GM23338 (cell line): ENCODE measurements at regions not wholly inside any gene's neighbourhood (a gene's known extent, or its start where the extent isn't known, plus 50 kb on each side); places are given as distances from the start of the nearest gene placed in this dataset.

Experiments used
- ATAC-seq: fragments of 200-7000 bp; cut with Tn5 transposase; 3 replicates; pipeline ENCODE4 v1.9.1; 2020
- DNase-seq: peaks from one replicate; pipeline ENCODE4 v3.0.0-alpha.2; 2015; ENCODE audit warnings: low spot score
- H2AFZ ChIP-seq: fragments of 200-600 bp; sonication (generic); 2 replicates; pipeline ENCODE4 v1.8.0; 2016; ENCODE audit warnings: antibody characterized with exemption, mild to moderate bottlenecking, moderate library complexity
- H3F3A ChIP-seq: fragments of 200-600 bp; sonication (generic); replicated peaks from 2 replicates; pipeline ENCODE4 v1.8.0; 2017; ENCODE audit warnings: antibody characterized with exemption, mixed run types, low read depth
- H3K27ac ChIP-seq: fragments of 200-600 bp; sonication (generic); 2 replicates; pipeline ENCODE4 v1.6.1; 2016; ENCODE audit warnings: low read depth
- H3K27me3 ChIP-seq: fragments of 200-600 bp; sonication (generic); 2 replicates; pipeline ENCODE4 v1.8.0; 2016; ENCODE audit warnings: mild to moderate bottlenecking, mixed run types, moderate library complexity; ENCODE audit not compliant: insufficient read depth
- H3K36me3 ChIP-seq: fragments of 200-600 bp; sonication (generic); 2 replicates; pipeline ENCODE4 v1.8.0; 2016; ENCODE audit warnings: mild to moderate bottlenecking; ENCODE audit not compliant: insufficient read depth
- H3K4me1 ChIP-seq: fragments of 200-600 bp; sonication (generic); 2 replicates; pipeline ENCODE4 v1.8.0; 2016; ENCODE audit warnings: mild to moderate bottlenecking, moderate library complexity; ENCODE audit not compliant: insufficient read depth
- H3K4me2 ChIP-seq: fragments of 200-600 bp; sonication (generic); 2 replicates; pipeline ENCODE4 v1.7.1; 2017; ENCODE audit warnings: mixed run types
- H3K4me3 ChIP-seq: fragments of 200-600 bp; sonication (generic); 2 replicates; pipeline ENCODE4 v1.6.1; 2016; ENCODE audit warnings: mixed run types
- H3K79me2 ChIP-seq: fragments of 200-600 bp; sonication (generic); replicated peaks from 2 replicates; pipeline ENCODE4 v1.8.0; 2017; ENCODE audit warnings: mild to moderate bottlenecking; ENCODE audit not compliant: insufficient read depth
- H3K9me2 ChIP-seq: fragments of 200-600 bp; sonication (generic); 2 replicates; pipeline ENCODE4 v1.8.0; 2017; ENCODE audit not compliant: insufficient read depth
- H4K20me1 ChIP-seq: fragments of 200-600 bp; sonication (generic); replicated peaks from 2 replicates; pipeline ENCODE4 v1.8.0; 2017; ENCODE audit warnings: mild to moderate bottlenecking; ENCODE audit not compliant: insufficient read depth
- H3K27ac Mint-ChIP-seq: 2 replicates; pipeline ENCODE4 v1.8.0; 2020; ENCODE audit warnings: inconsistent platforms, mild to moderate bottlenecking, moderate library complexity, mixed read lengths
- H3K27me3 Mint-ChIP-seq: 3 replicates; pipeline ENCODE4 v1.8.0; 2022; ENCODE audit warnings: low read depth, mild to moderate bottlenecking, moderate library complexity, mixed read lengths, inconsistent platforms; ENCODE audit not compliant: insufficient read depth, poor library complexity
- H3K36me3 Mint-ChIP-seq: 3 replicates; pipeline ENCODE4 v1.8.0; 2021; ENCODE audit warnings: low read depth, mild to moderate bottlenecking, inconsistent platforms, moderate library complexity, mixed read lengths
- H3K4me1 Mint-ChIP-seq: 3 replicates; pipeline ENCODE4 v1.8.0; 2020; ENCODE audit warnings: mild to moderate bottlenecking, inconsistent platforms, mixed read lengths
- H3K4me3 Mint-ChIP-seq: 3 replicates; pipeline ENCODE4 v1.8.0; 2021; ENCODE audit warnings: moderate library complexity, mild to moderate bottlenecking, inconsistent platforms, mixed read lengths
- H3K9me3 Mint-ChIP-seq: 3 replicates; pipeline ENCODE4 v1.8.0; 2020; ENCODE audit warnings: moderate library complexity, mild to moderate bottlenecking, inconsistent platforms, mixed read lengths
- CREB1 ChIP-seq: fragments of 250-450 bp; sonication (Bioruptor Pico); IDR thresholded peaks from 2 replicates; pipeline ENCODE4 v1.5.0; 2020; ENCODE audit warnings: low read depth, mild to moderate bottlenecking, moderate library complexity
- CTCF ChIP-seq, 2 experiments: fragments of 200-600 bp in 1 of 2; sonication (generic) in 1 of 2; conservative IDR thresholded peaks; 2 replicates each; pipeline versions ENCODE4 v1.5.1 to v1.6.1; 2016 to 2017; ENCODE audit warnings: antibody characterized with exemption in 2 of 2, low read depth in 2 of 2, mild to moderate bottlenecking in 2 of 2, moderate library complexity in 1 of 2
- EZH2 ChIP-seq: fragments of 200-600 bp; sonication (generic); IDR thresholded peaks from one replicate; pipeline ENCODE4 v1.8.0; 2017; ENCODE audit warnings: antibody characterized with exemption, mild to moderate bottlenecking, low read depth; ENCODE audit not compliant: unreplicated experiment
- EZH2phosphoT487 ChIP-seq: fragments of 200-600 bp; sonication (generic); IDR thresholded peaks from one replicate; pipeline ENCODE4 v1.8.1; 2018; ENCODE audit warnings: antibody characterized with exemption; ENCODE audit not compliant: unreplicated experiment
- JUNB ChIP-seq: IDR thresholded peaks from one replicate; pipeline ENCODE4 v1.6.1; 2016; ENCODE audit warnings: antibody characterized with exemption; ENCODE audit not compliant: unreplicated experiment
- NANOG ChIP-seq: IDR thresholded peaks from 2 replicates; pipeline ENCODE4 v1.6.1; 2016; ENCODE audit warnings: antibody characterized with exemption, borderline replicate concordance
- POLR2AphosphoS5 ChIP-seq: IDR thresholded peaks from 2 replicates; pipeline ENCODE4 v1.6.1; 2016; ENCODE audit warnings: antibody characterized with exemption, low read depth
- REST ChIP-seq: IDR thresholded peaks from one replicate; pipeline ENCODE4 v1.6.1; 2018; ENCODE audit warnings: antibody characterized with exemption; ENCODE audit not compliant: unreplicated experiment
- STAT1 ChIP-seq: IDR thresholded peaks from one replicate; pipeline ENCODE4 v1.6.1; 2016; ENCODE audit warnings: antibody characterized with exemption; ENCODE audit not compliant: unreplicated experiment
- ZNF114 ChIP-seq: fragments of 250-450 bp; sonication (Bioruptor Pico); IDR thresholded peaks from 2 replicates; pipeline ENCODE4 v1.5.0; 2020; ENCODE audit warnings: mild to moderate bottlenecking, moderate library complexity
- ZNF331 ChIP-seq: fragments of 250-450 bp; sonication (Bioruptor Pico); IDR thresholded peaks from 2 replicates; pipeline ENCODE4 v1.5.0; 2020; ENCODE audit warnings: low read depth, mild to moderate bottlenecking, moderate library complexity
- ZNF462 ChIP-seq: fragments of 250-450 bp; sonication (Bioruptor Pico); IDR thresholded peaks from 2 replicates; pipeline ENCODE4 v1.5.0; 2020; ENCODE audit warnings: mild to moderate bottlenecking, moderate library complexity
- TF ChIP-seq, protein P1 (sequence below): IDR thresholded peaks from 2 replicates; pipeline ENCODE4 v1.6.1; 2016; ENCODE audit warnings: antibody characterized with exemption

- no peak overlapping the region for H2AFZ ChIP-seq
- no peak for DNase-seq
- no peaks in the 10 kb centered on the region for H3K79me2 ChIP-seq
- H3K4me1 ChIP-seq: no peaks in the 10 kb centered on the region
- H3K27ac Mint-ChIP-seq: no peak overlapping the region
- H3K9me3 Mint-ChIP-seq: no peaks in the 10 kb centered on the region
- 0 out of 2 replicates have a peak, but pooled peaks cover 4% of the 10 kb centered on the region for H3K9me2 ChIP-seq
- H4K20me1 ChIP-seq: no peaks in the 10 kb centered on the region
- H3K36me3 ChIP-seq: no peaks in the 10 kb centered on the region
- H3K4me3 ChIP-seq: no peak overlapping the region
- H3K4me1 Mint-ChIP-seq: no peaks in the 10 kb centered on the region
- no peak for ATAC-seq
- no peaks in the 10 kb centered on the region for H3K36me3 Mint-ChIP-seq
- H3K27me3 Mint-ChIP-seq: peaks cover 2% of the 10 kb centered on the region
- no peak overlapping the region for H3K27ac ChIP-seq
- H3K4me2 ChIP-seq: no peak overlapping the region
- no peaks in the 10 kb centered on the region for H3F3A ChIP-seq
- H3K4me3 Mint-ChIP-seq: no peak overlapping the region
- no peaks in the 10 kb centered on the region for H3K27me3 ChIP-seq
- TF ChIP-seq EZH2phosphoT487 (no peak), CTCF (conservative IDR thresholded peaks at IDR 0.05; ENCODE audit: low read depth in 2 of 2) (no peak), CREB1 (CRISPR knock-in tag) (no peak), JUNB (no peak), NANOG (no peak), ZNF462 (no peak), REST (no peak), POLR2AphosphoS5 (no peak), ZNF114 (no peak), EZH2 (no peak), ZNF331 (CRISPR knock-in tag) (no peak), STAT1 (no peak)
- TF ChIP-seq, protein P1, sequence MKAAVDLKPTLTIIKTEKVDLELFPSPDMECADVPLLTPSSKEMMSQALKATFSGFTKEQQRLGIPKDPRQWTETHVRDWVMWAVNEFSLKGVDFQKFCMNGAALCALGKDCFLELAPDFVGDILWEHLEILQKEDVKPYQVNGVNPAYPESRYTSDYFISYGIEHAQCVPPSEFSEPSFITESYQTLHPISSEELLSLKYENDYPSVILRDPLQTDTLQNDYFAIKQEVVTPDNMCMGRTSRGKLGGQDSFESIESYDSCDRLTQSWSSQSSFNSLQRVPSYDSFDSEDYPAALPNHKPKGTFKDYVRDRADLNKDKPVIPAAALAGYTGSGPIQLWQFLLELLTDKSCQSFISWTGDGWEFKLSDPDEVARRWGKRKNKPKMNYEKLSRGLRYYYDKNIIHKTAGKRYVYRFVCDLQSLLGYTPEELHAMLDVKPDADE: no peak
Measured at GRCh38 chr1:221912230-221912629, 170.3 kb upstream of the DUSP10 start.
